ENCODE measurements at regions not wholly inside any gene's neighbourhood (a gene's known extent, or its start where the extent isn't known, plus 50 kb on each side); places are given as distances from the start of the nearest gene placed in this dataset.

DNA sequence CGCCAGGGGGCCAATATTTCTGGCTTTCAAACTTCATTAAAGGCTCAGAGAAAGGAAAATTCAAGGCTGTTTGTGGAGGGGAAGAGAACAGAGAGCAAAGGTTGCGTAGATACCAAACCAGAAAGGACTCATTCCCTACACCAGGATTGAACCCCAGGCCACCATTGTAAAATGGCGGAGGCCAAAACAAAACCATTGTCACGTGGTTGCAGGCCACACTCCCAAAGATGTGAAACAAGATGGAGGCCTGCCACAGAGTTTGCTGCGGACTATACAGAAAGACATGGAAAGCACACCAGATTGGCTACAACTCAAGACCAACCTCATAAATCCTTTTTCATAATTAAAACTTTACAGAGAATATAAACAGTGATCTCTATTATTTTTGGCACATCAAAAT lies 116.5 kb downstream of the KCNK1 start:
- TF ChIP-seq, protein P1, sequence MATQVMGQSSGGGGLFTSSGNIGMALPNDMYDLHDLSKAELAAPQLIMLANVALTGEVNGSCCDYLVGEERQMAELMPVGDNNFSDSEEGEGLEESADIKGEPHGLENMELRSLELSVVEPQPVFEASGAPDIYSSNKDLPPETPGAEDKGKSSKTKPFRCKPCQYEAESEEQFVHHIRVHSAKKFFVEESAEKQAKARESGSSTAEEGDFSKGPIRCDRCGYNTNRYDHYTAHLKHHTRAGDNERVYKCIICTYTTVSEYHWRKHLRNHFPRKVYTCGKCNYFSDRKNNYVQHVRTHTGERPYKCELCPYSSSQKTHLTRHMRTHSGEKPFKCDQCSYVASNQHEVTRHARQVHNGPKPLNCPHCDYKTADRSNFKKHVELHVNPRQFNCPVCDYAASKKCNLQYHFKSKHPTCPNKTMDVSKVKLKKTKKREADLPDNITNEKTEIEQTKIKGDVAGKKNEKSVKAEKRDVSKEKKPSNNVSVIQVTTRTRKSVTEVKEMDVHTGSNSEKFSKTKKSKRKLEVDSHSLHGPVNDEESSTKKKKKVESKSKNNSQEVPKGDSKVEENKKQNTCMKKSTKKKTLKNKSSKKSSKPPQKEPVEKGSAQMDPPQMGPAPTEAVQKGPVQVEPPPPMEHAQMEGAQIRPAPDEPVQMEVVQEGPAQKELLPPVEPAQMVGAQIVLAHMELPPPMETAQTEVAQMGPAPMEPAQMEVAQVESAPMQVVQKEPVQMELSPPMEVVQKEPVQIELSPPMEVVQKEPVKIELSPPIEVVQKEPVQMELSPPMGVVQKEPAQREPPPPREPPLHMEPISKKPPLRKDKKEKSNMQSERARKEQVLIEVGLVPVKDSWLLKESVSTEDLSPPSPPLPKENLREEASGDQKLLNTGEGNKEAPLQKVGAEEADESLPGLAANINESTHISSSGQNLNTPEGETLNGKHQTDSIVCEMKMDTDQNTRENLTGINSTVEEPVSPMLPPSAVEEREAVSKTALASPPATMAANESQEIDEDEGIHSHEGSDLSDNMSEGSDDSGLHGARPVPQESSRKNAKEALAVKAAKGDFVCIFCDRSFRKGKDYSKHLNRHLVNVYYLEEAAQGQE (IDR thresholded peaks at IDR 0.05; ENCODE audit: low read depth, low read length) = no peak
- TF ChIP-seq, protein P2, sequence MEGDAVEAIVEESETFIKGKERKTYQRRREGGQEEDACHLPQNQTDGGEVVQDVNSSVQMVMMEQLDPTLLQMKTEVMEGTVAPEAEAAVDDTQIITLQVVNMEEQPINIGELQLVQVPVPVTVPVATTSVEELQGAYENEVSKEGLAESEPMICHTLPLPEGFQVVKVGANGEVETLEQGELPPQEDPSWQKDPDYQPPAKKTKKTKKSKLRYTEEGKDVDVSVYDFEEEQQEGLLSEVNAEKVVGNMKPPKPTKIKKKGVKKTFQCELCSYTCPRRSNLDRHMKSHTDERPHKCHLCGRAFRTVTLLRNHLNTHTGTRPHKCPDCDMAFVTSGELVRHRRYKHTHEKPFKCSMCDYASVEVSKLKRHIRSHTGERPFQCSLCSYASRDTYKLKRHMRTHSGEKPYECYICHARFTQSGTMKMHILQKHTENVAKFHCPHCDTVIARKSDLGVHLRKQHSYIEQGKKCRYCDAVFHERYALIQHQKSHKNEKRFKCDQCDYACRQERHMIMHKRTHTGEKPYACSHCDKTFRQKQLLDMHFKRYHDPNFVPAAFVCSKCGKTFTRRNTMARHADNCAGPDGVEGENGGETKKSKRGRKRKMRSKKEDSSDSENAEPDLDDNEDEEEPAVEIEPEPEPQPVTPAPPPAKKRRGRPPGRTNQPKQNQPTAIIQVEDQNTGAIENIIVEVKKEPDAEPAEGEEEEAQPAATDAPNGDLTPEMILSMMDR (IDR thresholded peaks at IDR 0.05 in 2 of 3, conservative IDR thresholded peaks at IDR 0.05 in 1 of 3; ENCODE audit: control insufficient read depth in 2 of 3, extremely low read depth in 1 of 3, insufficient read depth in 1 of 3, low read depth in 3 of 3, low read length in 3 of 3) = no peak
- TF ChIP-seq LARP7 (IDR thresholded peaks at IDR 0.05) (no peak), POLR2A (IDR thresholded peaks at IDR 0.05; ENCODE audit: low read depth, low read length) (no peak), NFIC (IDR thresholded peaks at IDR 0.05; ENCODE audit: low read depth, low read length) (no peak), EZH2 (IDR thresholded peaks at IDR 0.05; ENCODE audit: borderline replicate concordance, control insufficient read depth, low read depth, low read length) (no peak), KDM1A (IDR thresholded peaks at IDR 0.05; ENCODE audit: borderline replicate concordance) (no peak), POLR2AphosphoS5 (IDR thresholded peaks at IDR 0.05; ENCODE audit: low read length) (no peak)

All from GM12878 (cell line).